Body of pancreas (tissue), 4 donors: ENCODE measurements at regions not wholly inside any gene's neighbourhood (a gene's known extent, or its start where the extent isn't known, plus 50 kb on each side); places are given as distances from the start of the nearest gene placed in this dataset.

ENCODE experiments used
- CTCF ChIP-seq, 7 experiments: fragments of 450-650 bp in 4 of 7; fragments of 200-600 bp in 3 of 7; sonication (generic) in 3 of 7; IDR thresholded peaks; one replicate each; pipeline ENCODE4 v1.5.1; 2016 to 2019; ENCODE audit warnings: antibody characterized with exemption in 7 of 7
- POLR2A ChIP-seq, 3 donors: fragments of 450-650 bp; IDR thresholded peaks; one replicate each; pipeline ENCODE4 v1.6.1; 2016; ENCODE audit warnings: antibody characterized with exemption in 3 of 3, mild to moderate bottlenecking in 2 of 3

GRCh38 chr11:13889552-13890249, 72.8 kb upstream of the SPON1 start:
- TF ChIP-seq CTCF (IDR thresholded peaks at IDR 0.05), result no peak
- no peak for TF ChIP-seq POLR2A (IDR thresholded peaks at IDR 0.05)
